HFF-Myc (cell line): ENCODE measurements at regions not wholly inside any gene's neighbourhood (a gene's known extent, or its start where the extent isn't known, plus 50 kb on each side); places are given as distances from the start of the nearest gene placed in this dataset.
A peak's percentile ranks its signal among the peaks of the same experiment; 100 is the strongest.

ENCODE experiments used
- DNase-seq: peaks from one replicate; pipeline ENCODE4 v3.0.0-alpha.2; 2011; ENCODE audit warnings: low read depth; ENCODE audit errors: extremely low read depth
- H3K4me3 ChIP-seq: replicated peaks from 2 replicates; pipeline ENCODE4 v1.5.1; 2011; ENCODE audit warnings: low read depth, mild to moderate bottlenecking, control low read depth, low read length
- TF ChIP-seq, protein P1 (sequence below): IDR thresholded peaks from 2 replicates; pipeline ENCODE4 v1.5.1; 2012; ENCODE audit warnings: mild to moderate bottlenecking, low read depth, low read length, control low read depth; ENCODE audit errors: missing control alignments

DNA sequence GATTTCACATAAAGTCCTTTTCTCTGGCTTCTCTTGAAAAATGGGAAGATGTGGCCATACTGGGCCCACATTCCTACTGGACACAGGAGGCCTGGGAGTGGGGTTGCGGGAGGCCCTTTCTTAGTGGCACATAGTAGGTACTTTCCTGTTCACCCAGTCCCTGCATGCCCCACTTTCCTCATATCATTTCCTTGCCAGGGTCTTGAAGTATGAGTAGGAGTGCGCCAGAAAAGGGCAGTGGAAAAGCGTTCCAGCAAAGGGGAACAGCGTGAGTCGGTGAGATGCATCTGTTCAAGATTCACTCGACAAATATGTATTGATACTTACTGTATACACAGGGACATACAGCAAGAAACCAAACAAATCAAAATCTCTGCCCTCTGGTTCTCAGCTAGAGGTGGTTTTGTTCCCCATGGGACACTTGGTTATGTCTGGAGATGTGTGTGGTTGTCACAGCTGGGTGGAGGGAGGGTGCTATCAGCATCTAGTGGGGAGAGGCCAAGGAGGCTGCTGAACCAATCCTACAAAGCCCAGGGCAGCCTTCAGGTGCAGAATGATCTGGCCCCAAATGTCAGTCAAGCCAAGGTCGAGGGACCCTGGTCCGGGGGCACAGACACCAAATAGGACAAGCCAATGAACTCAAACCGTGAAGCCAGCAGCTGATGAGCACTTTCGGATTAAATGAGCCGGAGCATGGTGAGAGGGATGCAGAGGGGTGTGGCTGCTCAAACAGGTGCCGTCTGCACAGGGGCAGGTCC is 151.4 kb downstream of the CEBPB start:
- TF ChIP-seq, protein P1, sequence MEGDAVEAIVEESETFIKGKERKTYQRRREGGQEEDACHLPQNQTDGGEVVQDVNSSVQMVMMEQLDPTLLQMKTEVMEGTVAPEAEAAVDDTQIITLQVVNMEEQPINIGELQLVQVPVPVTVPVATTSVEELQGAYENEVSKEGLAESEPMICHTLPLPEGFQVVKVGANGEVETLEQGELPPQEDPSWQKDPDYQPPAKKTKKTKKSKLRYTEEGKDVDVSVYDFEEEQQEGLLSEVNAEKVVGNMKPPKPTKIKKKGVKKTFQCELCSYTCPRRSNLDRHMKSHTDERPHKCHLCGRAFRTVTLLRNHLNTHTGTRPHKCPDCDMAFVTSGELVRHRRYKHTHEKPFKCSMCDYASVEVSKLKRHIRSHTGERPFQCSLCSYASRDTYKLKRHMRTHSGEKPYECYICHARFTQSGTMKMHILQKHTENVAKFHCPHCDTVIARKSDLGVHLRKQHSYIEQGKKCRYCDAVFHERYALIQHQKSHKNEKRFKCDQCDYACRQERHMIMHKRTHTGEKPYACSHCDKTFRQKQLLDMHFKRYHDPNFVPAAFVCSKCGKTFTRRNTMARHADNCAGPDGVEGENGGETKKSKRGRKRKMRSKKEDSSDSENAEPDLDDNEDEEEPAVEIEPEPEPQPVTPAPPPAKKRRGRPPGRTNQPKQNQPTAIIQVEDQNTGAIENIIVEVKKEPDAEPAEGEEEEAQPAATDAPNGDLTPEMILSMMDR: no peak
- no peak overlapping the region for H3K4me3 ChIP-seq
- DNase-seq: no peak

DNA sequence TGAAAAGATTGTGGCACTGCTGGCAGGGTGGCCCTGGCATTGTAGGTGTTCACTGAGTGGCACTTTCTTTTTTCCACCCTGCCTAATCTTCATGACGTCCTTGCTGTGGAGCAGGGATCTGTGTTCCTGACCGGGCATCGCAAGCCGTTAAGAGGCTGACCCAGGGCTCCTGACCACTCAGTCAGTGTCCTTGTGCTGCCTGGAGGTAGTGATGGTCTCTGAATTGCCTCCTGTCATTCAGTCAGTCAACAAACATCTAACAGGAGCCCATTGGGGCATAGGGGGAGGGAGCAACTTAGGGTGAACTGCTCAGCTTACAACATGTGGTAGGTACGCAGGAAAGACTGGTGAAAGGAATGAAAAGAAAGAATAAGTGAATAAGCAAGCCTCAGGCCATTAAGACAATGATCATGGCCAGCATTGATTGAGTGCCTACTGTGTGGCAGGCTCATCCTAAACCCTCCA is 152.0 kb downstream of the CEBPB start:
- DNase-seq: no peak
- TF ChIP-seq, protein P1: no peak
- no peak overlapping the region for H3K4me3 ChIP-seq

DNA sequence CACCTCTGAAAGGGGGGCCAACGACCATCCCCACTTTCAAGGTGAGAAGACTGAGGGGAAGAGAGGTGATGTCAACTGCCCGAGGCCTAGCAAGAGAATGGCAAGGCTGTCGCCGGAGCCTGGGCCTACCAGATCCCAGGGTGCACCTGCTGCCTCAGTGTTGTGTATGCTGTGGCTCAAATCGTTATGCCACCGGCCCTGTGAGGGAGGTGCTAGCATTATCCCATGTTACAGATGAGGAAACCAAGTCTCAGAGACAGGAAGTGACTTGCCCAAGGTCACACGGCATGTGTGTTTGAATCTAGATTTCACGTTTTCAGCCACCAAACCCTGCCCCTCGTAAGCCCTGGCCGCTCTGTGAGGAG is 152.5 kb downstream of the CEBPB start:
- H3K4me3 ChIP-seq: no peak overlapping the region
- TF ChIP-seq, protein P1: no peak
- DNase-seq: no peak

DNA sequence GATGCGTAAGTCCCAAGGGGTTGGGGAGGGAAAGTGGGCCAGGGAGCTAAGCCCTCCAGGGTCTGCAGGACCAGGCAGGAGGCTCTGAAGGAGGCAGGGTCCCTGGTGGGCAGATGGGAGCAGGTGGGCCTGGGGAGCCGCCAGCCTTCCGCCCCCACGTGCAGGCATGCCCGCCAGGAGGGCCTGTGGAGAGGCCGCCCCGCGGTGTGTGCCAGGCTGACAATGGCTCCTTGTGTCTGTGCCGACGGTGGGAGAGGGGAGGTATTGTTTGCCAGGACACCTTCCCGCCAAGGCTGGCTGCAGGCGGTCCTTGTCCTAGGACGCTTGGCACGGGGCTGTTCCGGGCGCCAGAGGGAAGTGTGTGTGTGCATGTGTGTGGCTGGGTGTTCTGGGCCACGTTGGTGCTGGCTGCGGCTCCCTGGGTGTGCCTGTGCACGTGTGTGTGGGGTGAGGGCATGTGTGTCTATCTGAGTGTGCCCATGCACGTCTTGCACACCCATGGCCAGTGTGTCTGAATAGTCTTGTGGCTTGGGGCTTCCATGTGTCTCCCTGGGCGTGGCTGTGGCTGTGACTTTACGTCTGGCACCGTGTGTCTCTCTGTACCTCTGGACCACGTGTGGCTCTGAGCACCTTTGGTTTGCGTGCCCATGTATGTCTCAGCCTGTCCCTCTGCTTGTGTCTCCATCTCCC is 153.0 kb downstream of the CEBPB start:
- H3K4me3 ChIP-seq: no peak overlapping the region
- no peak for DNase-seq
- TF ChIP-seq, protein P1: no peak

DNA sequence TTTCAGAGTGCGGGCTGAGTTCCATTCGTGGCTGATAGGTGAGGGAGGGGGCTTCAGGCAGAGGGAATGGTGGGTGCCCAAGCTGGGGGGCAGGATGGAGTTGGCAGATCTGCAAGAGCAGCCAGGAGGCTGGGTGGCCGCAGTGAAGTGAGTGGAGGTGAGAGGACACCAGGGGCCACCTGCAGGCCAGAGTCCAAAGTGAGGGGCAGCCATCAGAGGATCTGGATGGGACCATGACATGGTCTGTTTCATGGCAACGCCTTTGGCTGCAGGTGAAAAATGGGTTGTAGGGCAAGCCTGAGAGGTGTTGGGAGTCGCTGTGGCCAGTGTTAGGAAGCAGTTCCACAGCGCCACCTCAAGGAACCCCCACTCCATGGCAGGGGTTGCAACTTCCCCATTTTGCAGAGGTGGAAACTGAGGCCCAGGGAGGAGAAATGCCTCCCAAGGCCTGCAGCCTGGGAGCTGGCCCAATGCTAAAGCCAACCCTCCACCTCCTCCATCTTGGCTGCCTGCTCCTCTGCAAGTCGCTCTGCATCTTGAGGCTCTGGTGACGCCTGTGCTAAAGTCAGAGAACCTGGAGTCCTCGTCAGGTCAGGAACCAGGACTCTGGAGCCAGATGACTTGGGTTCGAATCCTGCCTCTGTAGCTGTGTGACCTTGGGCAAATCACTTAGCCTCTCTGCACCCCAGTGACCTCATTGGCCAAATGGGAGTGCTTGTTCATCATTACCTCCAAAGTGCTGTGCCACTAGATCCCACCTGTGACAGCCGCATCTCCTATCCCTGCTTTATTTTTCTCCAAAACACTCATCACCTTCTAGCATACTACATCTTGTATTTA is 153.8 kb downstream of the CEBPB start:
- H3K4me3 ChIP-seq: no peak overlapping the region
- TF ChIP-seq, protein P1: peak; percentile 16
- no peak for DNase-seq

DNA sequence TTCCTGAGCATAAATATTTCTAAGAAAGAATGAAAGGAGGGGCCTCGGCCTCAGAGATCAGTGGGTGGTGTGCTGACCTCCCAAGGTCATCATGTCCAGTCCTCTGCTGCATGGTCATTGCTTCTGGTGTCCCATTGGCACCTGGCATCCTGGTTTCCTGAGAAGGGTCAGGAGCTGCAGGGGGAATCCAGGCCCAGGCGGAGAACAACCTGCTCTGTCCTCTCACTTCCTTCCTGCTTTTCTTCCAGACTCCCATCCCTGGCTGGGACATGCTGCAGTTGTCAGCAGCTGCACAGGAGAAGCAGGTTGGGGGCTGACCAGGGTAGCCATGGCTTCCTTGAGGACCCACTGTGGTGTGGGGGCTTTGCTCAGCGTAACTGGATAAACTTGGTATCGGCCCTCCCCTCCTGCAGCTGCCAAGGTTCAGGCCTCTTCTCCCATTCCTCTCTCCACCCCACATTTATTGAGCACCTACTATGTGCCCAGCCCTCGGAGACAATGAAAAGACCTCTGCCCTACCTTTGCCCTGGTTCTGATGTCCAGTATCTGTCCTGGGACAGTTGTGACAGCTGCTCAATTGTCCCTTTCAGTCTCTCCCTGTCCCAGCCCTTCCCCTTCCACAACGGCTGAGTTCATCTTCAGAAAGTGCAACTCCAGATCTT is 155.2 kb downstream of the CEBPB start:
- no peak for DNase-seq
- no peak overlapping the region for H3K4me3 ChIP-seq
- TF ChIP-seq, protein P1: no peak
